ENCODE measurements at regions not wholly inside any gene's neighbourhood (a gene's known extent, or its start where the extent isn't known, plus 50 kb on each side); places are given as distances from the start of the nearest gene placed in this dataset.
"Not testable (repeated sequence)": the region's sequence is repeated elsewhere in the genome, so short reads cannot be mapped to it uniquely, and the experiment has no call there.

- H3K4me3 ChIP-seq = no peak overlapping the region
- ATAC-seq (no peak), DNase-seq (no peak)
- TF ChIP-seq, protein P1, sequence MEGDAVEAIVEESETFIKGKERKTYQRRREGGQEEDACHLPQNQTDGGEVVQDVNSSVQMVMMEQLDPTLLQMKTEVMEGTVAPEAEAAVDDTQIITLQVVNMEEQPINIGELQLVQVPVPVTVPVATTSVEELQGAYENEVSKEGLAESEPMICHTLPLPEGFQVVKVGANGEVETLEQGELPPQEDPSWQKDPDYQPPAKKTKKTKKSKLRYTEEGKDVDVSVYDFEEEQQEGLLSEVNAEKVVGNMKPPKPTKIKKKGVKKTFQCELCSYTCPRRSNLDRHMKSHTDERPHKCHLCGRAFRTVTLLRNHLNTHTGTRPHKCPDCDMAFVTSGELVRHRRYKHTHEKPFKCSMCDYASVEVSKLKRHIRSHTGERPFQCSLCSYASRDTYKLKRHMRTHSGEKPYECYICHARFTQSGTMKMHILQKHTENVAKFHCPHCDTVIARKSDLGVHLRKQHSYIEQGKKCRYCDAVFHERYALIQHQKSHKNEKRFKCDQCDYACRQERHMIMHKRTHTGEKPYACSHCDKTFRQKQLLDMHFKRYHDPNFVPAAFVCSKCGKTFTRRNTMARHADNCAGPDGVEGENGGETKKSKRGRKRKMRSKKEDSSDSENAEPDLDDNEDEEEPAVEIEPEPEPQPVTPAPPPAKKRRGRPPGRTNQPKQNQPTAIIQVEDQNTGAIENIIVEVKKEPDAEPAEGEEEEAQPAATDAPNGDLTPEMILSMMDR (IDR thresholded peaks at IDR 0.05) = no peak
- no peaks in the 10 kb centered on the region for H3K9me3 ChIP-seq
- intact Hi-C loops (cut with DNase I, micrococcal nuclease) = no loop called here
- no peaks in the 10 kb centered on the region for H3K4me1 ChIP-seq (ENCODE audit: low read depth)
- H3K36me3 ChIP-seq (ENCODE audit: low read depth) = no peaks in the 10 kb centered on the region
Measured at GRCh38 chr18:30860741-30861140, 181.8 kb downstream of the DSC3 start.

DNA sequence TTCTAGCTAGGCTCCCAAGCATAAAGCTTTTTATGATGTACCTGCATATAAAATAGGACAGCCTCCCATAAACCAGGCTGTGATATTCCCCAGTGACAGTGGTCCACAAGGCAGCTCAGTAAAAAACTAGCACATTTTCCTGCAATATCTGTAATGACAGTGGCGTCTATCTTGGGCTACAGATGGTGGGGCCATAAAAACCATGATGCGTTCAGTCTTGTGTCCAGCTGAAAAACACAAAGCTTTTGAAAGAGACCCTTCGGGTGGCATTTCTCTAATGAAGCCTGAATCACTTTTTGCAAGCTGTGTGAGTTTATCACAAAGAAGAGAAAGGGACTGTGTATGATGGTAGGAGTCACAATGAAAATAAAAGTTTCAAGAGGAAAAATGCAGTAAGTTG, 183.5 kb downstream of the DSC3 start:
- H3K4me3 ChIP-seq = no peak overlapping the region
- H3K4me1 ChIP-seq (ENCODE audit: low read depth) = no peaks in the 10 kb centered on the region
- DNase-seq (no peak), ATAC-seq (no peak)
- TF ChIP-seq, protein P1 (IDR thresholded peaks at IDR 0.05) = no peak
- H3K36me3 ChIP-seq (ENCODE audit: low read depth) = no peaks in the 10 kb centered on the region
- intact Hi-C loops (cut with DNase I, micrococcal nuclease) = no loop called here
- H3K9me3 ChIP-seq = no peaks in the 10 kb centered on the region

DNA sequence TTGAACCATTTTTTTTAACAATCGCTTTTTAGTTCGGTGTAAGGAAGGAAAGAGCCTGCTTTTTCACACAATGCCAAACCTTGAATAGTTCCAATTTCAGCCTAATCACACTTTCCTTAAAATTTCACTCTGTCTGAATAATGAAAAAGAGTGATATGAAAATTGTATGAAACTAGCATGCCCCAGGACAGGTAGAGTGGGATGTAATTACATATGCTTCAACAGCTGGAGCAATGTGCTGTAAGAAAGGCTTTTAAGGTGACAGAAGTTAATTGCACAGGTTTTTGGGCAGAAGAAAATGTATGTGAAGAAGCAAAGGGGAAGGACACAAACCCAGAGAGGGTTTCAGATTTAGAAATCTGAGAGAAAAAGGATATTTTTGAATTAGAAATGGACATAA, 184.0 kb downstream of the DSC3 start:
- H3K9me3 ChIP-seq = no peaks in the 10 kb centered on the region
- intact Hi-C loops (cut with DNase I, micrococcal nuclease) = no loop called here
- no peaks in the 10 kb centered on the region for H3K4me1 ChIP-seq (ENCODE audit: low read depth)
- DNase-seq = no peak
- TF ChIP-seq, protein P1 (IDR thresholded peaks at IDR 0.05) = no peak
- H3K4me3 ChIP-seq = no peak overlapping the region
- no peaks in the 10 kb centered on the region for H3K36me3 ChIP-seq (ENCODE audit: low read depth)
- no peak for ATAC-seq

DNA sequence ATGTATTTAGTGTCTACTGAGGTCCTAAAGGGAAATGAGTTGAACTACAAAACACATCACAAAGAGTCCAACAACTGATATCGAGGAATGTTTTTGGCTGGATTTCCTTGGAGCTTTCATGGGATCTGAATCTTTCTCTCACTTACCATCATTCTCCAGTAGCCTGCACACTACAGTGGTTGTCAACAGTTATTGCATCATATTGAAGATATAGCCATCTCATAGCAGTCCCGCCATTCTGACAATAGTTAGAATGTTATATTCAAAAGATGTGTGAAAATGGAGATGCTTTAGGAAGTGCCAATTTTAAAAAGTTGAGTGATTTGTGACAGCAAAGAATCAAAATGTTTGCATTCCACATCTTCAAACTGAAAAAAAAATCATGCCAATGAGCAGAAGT, 186.8 kb downstream of the DSC3 start:
- DNase-seq (no peak), ATAC-seq (no peak)
- Histone ChIP-seq H3K9me3 (no peaks in the 10 kb centered on the region), H3K36me3 (ENCODE audit: low read depth) (no peaks in the 10 kb centered on the region), H3K4me3 (no peak overlapping the region), H3K4me1 (ENCODE audit: low read depth) (no peaks in the 10 kb centered on the region)
- TF ChIP-seq, protein P1 (IDR thresholded peaks at IDR 0.05) = no peak
- intact Hi-C loops (cut with DNase I, micrococcal nuclease) = no loop called here

DNA sequence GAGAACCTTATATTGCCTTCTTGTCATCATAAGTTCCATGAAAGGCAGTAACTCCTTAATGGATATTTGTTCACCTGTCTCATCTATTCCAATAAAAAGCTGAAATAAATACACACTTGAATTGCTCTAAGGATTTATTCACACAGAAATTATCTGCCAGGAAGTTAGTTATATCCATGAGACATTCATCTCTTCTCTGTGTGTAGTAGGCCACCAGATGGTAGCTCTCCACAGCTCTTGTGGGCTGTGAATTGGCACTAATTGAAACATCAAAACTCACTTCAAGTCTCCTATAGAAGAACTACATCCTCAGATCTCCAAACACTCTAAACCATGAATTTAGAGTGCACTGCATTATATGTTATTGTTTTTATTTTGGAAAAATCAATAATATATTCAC, 189.6 kb downstream of the DSC3 start:
- H3K4me1 ChIP-seq (ENCODE audit: low read depth) = no peaks in the 10 kb centered on the region
- DNase-seq (no peak), ATAC-seq (no peak)
- no peak overlapping the region for H3K4me3 ChIP-seq
- H3K9me3 ChIP-seq = no peaks in the 10 kb centered on the region
- intact Hi-C loops (cut with DNase I, micrococcal nuclease) = no loop called here
- TF ChIP-seq, protein P1 (IDR thresholded peaks at IDR 0.05) = no peak
- H3K36me3 ChIP-seq (ENCODE audit: low read depth) = no peaks in the 10 kb centered on the region

DNA sequence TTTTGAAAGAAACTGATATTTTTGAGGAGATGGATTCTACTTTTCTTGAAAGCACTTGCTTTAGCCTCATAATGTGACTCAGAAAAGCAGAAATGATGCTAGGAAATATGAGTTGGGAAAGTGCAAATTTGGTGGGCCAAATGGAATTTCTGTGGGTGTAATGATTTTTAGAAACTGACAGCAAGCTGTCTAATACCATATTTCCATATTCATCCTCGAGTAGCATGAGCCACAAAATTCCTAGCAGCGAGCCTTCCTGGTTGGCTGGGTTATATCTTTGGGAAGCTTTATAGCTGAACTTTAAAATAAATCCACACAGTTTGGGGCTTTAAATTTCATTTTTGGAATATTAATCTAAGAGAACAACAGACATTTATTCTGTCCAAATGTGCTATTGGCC, 190.0 kb downstream of the DSC3 start:
- Histone ChIP-seq H3K4me3 (no peak overlapping the region), H3K4me1 (ENCODE audit: low read depth) (no peaks in the 10 kb centered on the region), H3K9me3 (no peaks in the 10 kb centered on the region), H3K36me3 (ENCODE audit: low read depth) (no peaks in the 10 kb centered on the region)
- ATAC-seq (no peak), DNase-seq (no peak)
- intact Hi-C loops (cut with DNase I, micrococcal nuclease) = no loop called here
- TF ChIP-seq, protein P1 (IDR thresholded peaks at IDR 0.05) = no peak

DNA sequence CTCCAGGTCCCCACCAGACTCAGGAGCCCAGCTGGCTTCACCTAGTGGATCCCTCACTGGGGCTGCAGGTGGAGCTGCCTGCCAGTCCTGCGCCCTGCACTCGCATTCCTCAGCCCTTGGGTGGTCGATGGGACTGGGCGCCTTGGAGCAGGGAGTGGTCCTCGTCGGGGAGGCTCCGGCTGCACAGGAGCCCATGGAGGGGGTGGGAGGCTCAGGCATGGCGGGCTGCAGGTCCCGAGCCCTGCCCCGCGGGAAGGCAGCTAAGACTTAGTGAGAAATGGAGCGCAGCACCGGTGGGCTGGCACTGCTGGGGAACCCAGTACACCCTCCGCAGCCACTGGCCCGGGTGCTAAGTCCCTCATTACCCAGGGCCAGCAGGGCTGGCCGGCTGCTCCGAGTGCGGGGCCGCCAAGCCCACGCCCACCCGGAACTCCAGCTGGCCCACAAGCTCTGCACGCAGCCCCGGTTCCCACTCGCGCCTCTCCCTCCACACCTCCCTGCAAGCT, 203.4 kb downstream of the DSC3 start:
- intact Hi-C loops (cut with DNase I, micrococcal nuclease); H3K36me3 ChIP-seq (ENCODE audit: low read depth); H3K9me3 ChIP-seq; DNase-seq; ATAC-seq; H3K4me1 ChIP-seq (ENCODE audit: low read depth); H3K4me3 ChIP-seq: not testable (repeated sequence)

Data from mucosa of descending colon (tissue), 3 donors.